H9 (cell line): ENCODE measurements at regions not wholly inside any gene's neighbourhood (a gene's known extent, or its start where the extent isn't known, plus 50 kb on each side); places are given as distances from the start of the nearest gene placed in this dataset.

Experiments used
- DNase-seq: peaks from one replicate; pipeline ENCODE4 v3.0.0-alpha.2; 2017
- H2AFZ ChIP-seq: one replicate; pipeline ENCODE4 v1.6.1; 2013; ENCODE audit warnings: mild to moderate bottlenecking, low read length, control low read depth, moderate library complexity
- H2AK5ac ChIP-seq: 2 replicates; pipeline ENCODE4 v1.6.1; 2013; ENCODE audit warnings: low read length, control low read depth, mixed read lengths; ENCODE audit not compliant: insufficient read length
- H2BK120ac ChIP-seq: one replicate; pipeline ENCODE4 v1.6.1; 2013; ENCODE audit warnings: low read depth, mild to moderate bottlenecking, low read length, control low read depth, inconsistent platforms; ENCODE audit not compliant: poor library complexity, severe bottlenecking
- H2BK12ac ChIP-seq: 2 replicates; pipeline ENCODE4 v1.6.1; 2013; ENCODE audit warnings: low read length, control low read depth, mixed read lengths, low read depth; ENCODE audit not compliant: insufficient read length
- H2BK15ac ChIP-seq: 2 replicates; pipeline ENCODE4 v1.6.1; 2013; ENCODE audit warnings: low read depth, low read length, control low read depth
- H2BK20ac ChIP-seq: one replicate; pipeline ENCODE4 v1.6.1; 2013; ENCODE audit warnings: low read depth, mild to moderate bottlenecking, low read length, control low read depth, inconsistent platforms; ENCODE audit not compliant: poor library complexity, severe bottlenecking
- H2BK5ac ChIP-seq: 2 replicates; pipeline ENCODE4 v1.6.1; 2013; ENCODE audit warnings: low read length, control low read depth, mixed read lengths; ENCODE audit not compliant: insufficient read length
- H3K14ac ChIP-seq: 2 replicates; pipeline ENCODE4 v1.6.1; 2013; ENCODE audit warnings: low read length, control low read depth; ENCODE audit not compliant: insufficient read depth
- H3K18ac ChIP-seq: 2 replicates; pipeline ENCODE4 v1.6.1; 2013; ENCODE audit warnings: low read depth, mild to moderate bottlenecking, mixed read lengths, low read length, control low read depth; ENCODE audit not compliant: insufficient read length
- H3K23ac ChIP-seq: 2 replicates; pipeline ENCODE4 v1.6.1; 2013; ENCODE audit warnings: low read length, control low read depth, mixed read lengths, low read depth; ENCODE audit not compliant: insufficient read length
- H3K23me2 ChIP-seq: 2 replicates; pipeline ENCODE4 v1.6.1; 2013; ENCODE audit warnings: low read depth, mild to moderate bottlenecking, mixed read lengths, low read length, control low read depth; ENCODE audit not compliant: insufficient read length, poor library complexity, severe bottlenecking
- H3K27ac ChIP-seq: 2 replicates; pipeline ENCODE4 v1.5.1; 2013; ENCODE audit warnings: low read length, control low read depth, mixed read lengths, low read depth; ENCODE audit not compliant: insufficient read length
- H3K27me3 ChIP-seq: 2 replicates; pipeline ENCODE4 v1.6.1; 2013; ENCODE audit warnings: low read length, control low read depth, inconsistent platforms; ENCODE audit not compliant: insufficient read depth
- H3K4ac ChIP-seq: 2 replicates; pipeline ENCODE4 v1.6.1; 2013; ENCODE audit warnings: low read depth, mild to moderate bottlenecking, control low read depth, inconsistent platforms, low read length, moderate library complexity
- H3K4me1 ChIP-seq: 2 replicates; pipeline ENCODE4 v1.6.1; 2013; ENCODE audit warnings: low read length, control low read depth, inconsistent platforms; ENCODE audit not compliant: insufficient read depth
- H3K4me2 ChIP-seq: 2 replicates; pipeline ENCODE4 v1.6.1; 2013; ENCODE audit warnings: low read length, control low read depth, mixed read lengths; ENCODE audit not compliant: insufficient read length, insufficient read depth
- H3K56ac ChIP-seq: 2 replicates; pipeline ENCODE4 v1.6.1; 2013; ENCODE audit warnings: low read depth, mild to moderate bottlenecking, mixed read lengths, low read length, control low read depth; ENCODE audit not compliant: insufficient read length
- H3K79me1 ChIP-seq: 2 replicates; pipeline ENCODE4 v1.6.1; 2013; ENCODE audit warnings: low read depth, mild to moderate bottlenecking, moderate library complexity, low read length, control low read depth, inconsistent platforms; ENCODE audit not compliant: insufficient read depth, poor library complexity, severe bottlenecking
- H3K79me2 ChIP-seq: 2 replicates; pipeline ENCODE4 v1.6.1; 2013; ENCODE audit warnings: low read length, control low read depth, inconsistent platforms; ENCODE audit not compliant: insufficient read depth
- H3K9ac ChIP-seq: 2 replicates; pipeline ENCODE4 v1.6.1; 2013; ENCODE audit warnings: low read length, control low read depth, mixed read lengths; ENCODE audit not compliant: insufficient read length; ENCODE audit errors: extremely low read depth
- H3K9me3 ChIP-seq: one replicate; pipeline ENCODE4 v1.6.1; 2013; ENCODE audit warnings: low read depth, low read length, inconsistent platforms; ENCODE audit not compliant: control insufficient read depth
- H3T11ph ChIP-seq: one replicate; pipeline ENCODE4 v1.6.1; 2013; ENCODE audit warnings: mild to moderate bottlenecking, low read length, control low read depth, inconsistent platforms
- H4K20me1 ChIP-seq: one replicate; pipeline ENCODE4 v1.6.1; 2013; ENCODE audit not compliant: control insufficient read depth, insufficient read length, insufficient read depth
- H4K5ac ChIP-seq: 2 replicates; pipeline ENCODE4 v1.6.1; 2013; ENCODE audit warnings: low read depth, mild to moderate bottlenecking, mixed read lengths, low read length, control low read depth; ENCODE audit not compliant: insufficient read length
- H4K8ac ChIP-seq: replicated peaks from 2 replicates; pipeline ENCODE4 v1.6.1; 2013; ENCODE audit warnings: low read length, control low read depth, mixed read lengths, low read depth; ENCODE audit not compliant: insufficient read length
- H4K91ac ChIP-seq: 2 replicates; pipeline ENCODE4 v1.6.1; 2013; ENCODE audit warnings: low read depth, mild to moderate bottlenecking, moderate library complexity, mixed read lengths, low read length, control low read depth; ENCODE audit not compliant: insufficient read length
- H3K27ac Mint-ChIP-seq, 3 experiments: 2 replicates in 2 of 3; 3 replicates in 1 of 3; pipeline ENCODE4 v1.8.0; 2020 to 2021; ENCODE audit warnings: mixed read lengths in 3 of 3, mild to moderate bottlenecking in 1 of 3, moderate library complexity in 1 of 3
- H3K27me3 Mint-ChIP-seq: 2 replicates; pipeline ENCODE4 v1.8.0; 2021; ENCODE audit warnings: low read depth, mild to moderate bottlenecking, moderate library complexity, mixed read lengths
- H3K36me3 Mint-ChIP-seq, 3 experiments: 2 replicates in 2 of 3; 3 replicates in 1 of 3; pipeline ENCODE4 v1.8.0; 2020 to 2021; ENCODE audit warnings: low read depth in 3 of 3, mixed read lengths in 3 of 3; ENCODE audit not compliant: insufficient read depth in 1 of 3
- H3K4me1 Mint-ChIP-seq, 2 experiments: 2 replicates each; pipeline ENCODE4 v1.8.0; 2020; ENCODE audit warnings: mixed read lengths in 2 of 2
- H3K4me3 Mint-ChIP-seq, 2 experiments: 2 replicates in 1 of 2; 3 replicates in 1 of 2; pipeline ENCODE4 v1.8.0; 2020 to 2021; ENCODE audit warnings: mild to moderate bottlenecking in 2 of 2, mixed read lengths in 2 of 2, moderate library complexity in 1 of 2
- H3K9me3 Mint-ChIP-seq, 2 experiments: 2 replicates in 1 of 2; 3 replicates in 1 of 2; pipeline ENCODE4 v1.8.0; 2020; ENCODE audit warnings: mild to moderate bottlenecking in 2 of 2, mixed read lengths in 2 of 2, moderate library complexity in 1 of 2
- WGBS: extraction: QIAGEN DNeasy Blood & Tissue Kit; methylation state at CpG from one replicate; pipeline ENCODE4 v1.1.7; 2013; ENCODE audit warnings: missing lambda C conversion rate, low lambda C conversion rate, mixed read lengths; ENCODE audit not compliant: insufficient read length; ENCODE audit errors: extremely low coverage; 5-methylcytosine and 5-hydroxymethylcytosine counted together
- TF ChIP-seq, protein P1 (sequence below): fragments of 200-600 bp; sonication (generic); conservative IDR thresholded peaks from 3 replicates; pipeline ENCODE4 v1.8.0; 2021; ENCODE audit warnings: antibody characterized with exemption, mild to moderate bottlenecking

- Histone ChIP-seq H3K27ac (no peak overlapping the region), H3K4me2 (no peak overlapping the region), H3K56ac (no peak overlapping the region), H4K91ac (no peak overlapping the region), H2BK120ac (no peak overlapping the region), H3K4me1 (no peaks in the 10 kb centered on the region), H3K18ac (no peak overlapping the region), H3K79me2 (no peaks in the 10 kb centered on the region), H3K4ac (no peak overlapping the region), H3K9ac (no peak overlapping the region), H4K8ac (no peak overlapping the region), H4K20me1 (no peaks in the 10 kb centered on the region), H2BK12ac (no peak overlapping the region), H3K79me1 (no peaks in the 10 kb centered on the region), H2AK5ac (no peak overlapping the region), H2BK15ac (no peak overlapping the region), H2AFZ (no peak overlapping the region), H3K23ac (no peak overlapping the region), H3K9me3 (no peaks in the 10 kb centered on the region), H2BK20ac (no peak overlapping the region), H3K14ac (no peak overlapping the region), H3T11ph (no peak overlapping the region), H3K27me3 (no peaks in the 10 kb centered on the region), H2BK5ac (no peak overlapping the region), H4K5ac (no peak overlapping the region), H3K23me2 (no peaks in the 10 kb centered on the region)
- Mint-ChIP-seq H3K27ac (no peak overlapping the region), H3K36me3 (no peaks in the 10 kb centered on the region; a peak in 1 of 7 replicates), H3K4me1 (no peaks in the 10 kb centered on the region), H3K4me3 (no peak overlapping the region), H3K27me3 (no peaks in the 10 kb centered on the region), H3K9me3 (no peaks in the 10 kb centered on the region)
- WGBS = no CpG with 5 or more reads among the region's 1 CpG
- DNase-seq = no peak
- TF ChIP-seq, protein P1, sequence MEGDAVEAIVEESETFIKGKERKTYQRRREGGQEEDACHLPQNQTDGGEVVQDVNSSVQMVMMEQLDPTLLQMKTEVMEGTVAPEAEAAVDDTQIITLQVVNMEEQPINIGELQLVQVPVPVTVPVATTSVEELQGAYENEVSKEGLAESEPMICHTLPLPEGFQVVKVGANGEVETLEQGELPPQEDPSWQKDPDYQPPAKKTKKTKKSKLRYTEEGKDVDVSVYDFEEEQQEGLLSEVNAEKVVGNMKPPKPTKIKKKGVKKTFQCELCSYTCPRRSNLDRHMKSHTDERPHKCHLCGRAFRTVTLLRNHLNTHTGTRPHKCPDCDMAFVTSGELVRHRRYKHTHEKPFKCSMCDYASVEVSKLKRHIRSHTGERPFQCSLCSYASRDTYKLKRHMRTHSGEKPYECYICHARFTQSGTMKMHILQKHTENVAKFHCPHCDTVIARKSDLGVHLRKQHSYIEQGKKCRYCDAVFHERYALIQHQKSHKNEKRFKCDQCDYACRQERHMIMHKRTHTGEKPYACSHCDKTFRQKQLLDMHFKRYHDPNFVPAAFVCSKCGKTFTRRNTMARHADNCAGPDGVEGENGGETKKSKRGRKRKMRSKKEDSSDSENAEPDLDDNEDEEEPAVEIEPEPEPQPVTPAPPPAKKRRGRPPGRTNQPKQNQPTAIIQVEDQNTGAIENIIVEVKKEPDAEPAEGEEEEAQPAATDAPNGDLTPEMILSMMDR = no peak
Observed at GRCh38 chr6:80769106-80769505, 662.6 kb downstream of the BCKDHB start.
